Ishikawa (cell line): ENCODE measurements at regions not wholly inside any gene's neighbourhood (a gene's known extent, or its start where the extent isn't known, plus 50 kb on each side); places are given as distances from the start of the nearest gene placed in this dataset.

Experiments used
- CEBPB ChIP-seq: IDR thresholded peaks from 2 replicates; pipeline ENCODE4 v1.6.1; 2012
- CREB1 ChIP-seq: IDR thresholded peaks from 2 replicates; pipeline ENCODE4 v1.6.1; 2012; ENCODE audit warnings: low read depth
- EGR1 ChIP-seq: IDR thresholded peaks from 2 replicates; pipeline ENCODE4 v1.6.1; 2012
- EP300 ChIP-seq: IDR thresholded peaks from 2 replicates; pipeline ENCODE4 v1.6.1; 2012; ENCODE audit warnings: borderline replicate concordance
- FOXM1 ChIP-seq: IDR thresholded peaks from 2 replicates; pipeline ENCODE4 v1.6.1; 2012; ENCODE audit warnings: low read depth, borderline replicate concordance
- MAX ChIP-seq: IDR thresholded peaks from 2 replicates; pipeline ENCODE4 v1.6.1; 2012
- NFIC ChIP-seq: IDR thresholded peaks from 2 replicates; pipeline ENCODE4 v1.6.1; 2012
- RAD21 ChIP-seq: IDR thresholded peaks from 2 replicates; pipeline ENCODE4 v1.6.1; 2012; ENCODE audit warnings: low read depth
- REST ChIP-seq: IDR thresholded peaks from 2 replicates; pipeline ENCODE4 v1.6.1; 2012; ENCODE audit warnings: low read depth, mild to moderate bottlenecking
- TAF1 ChIP-seq: IDR thresholded peaks from 2 replicates; pipeline ENCODE4 v1.6.1; 2012; ENCODE audit warnings: low read depth, mild to moderate bottlenecking
- TCF12 ChIP-seq: IDR thresholded peaks from 2 replicates; pipeline ENCODE4 v1.6.1; 2012; ENCODE audit warnings: low read depth
- TEAD4 ChIP-seq: IDR thresholded peaks from 2 replicates; pipeline ENCODE4 v1.6.1; 2012
- USF1 ChIP-seq: IDR thresholded peaks from 2 replicates; pipeline ENCODE4 v1.6.1; 2012
- YY1 ChIP-seq: IDR thresholded peaks from 2 replicates; pipeline ENCODE4 v1.6.1; 2012; ENCODE audit warnings: low read depth
- ZBTB7A ChIP-seq: IDR thresholded peaks from 2 replicates; pipeline ENCODE4 v1.6.1; 2012; ENCODE audit warnings: low read depth

GRCh38 chr4:19842471-19842870 lies 409.2 kb upstream of the SLIT2 start:
- no peak for TF ChIP-seq CEBPB
- no peak for TF ChIP-seq YY1
- TF ChIP-seq RAD21: no peak
- TF ChIP-seq CREB1: no peak
- TF ChIP-seq USF1: no peak
- TF ChIP-seq EGR1: no peak
- TF ChIP-seq TCF12: no peak
- TF ChIP-seq ZBTB7A: no peak
- no peak for TF ChIP-seq TEAD4
- TF ChIP-seq FOXM1: no peak
- no peak for TF ChIP-seq NFIC
- TF ChIP-seq REST: no peak
- TF ChIP-seq TAF1: no peak
- TF ChIP-seq MAX: no peak
- no peak for TF ChIP-seq EP300

- TF ChIP-seq CEBPB (no peak), TCF12 (no peak), CREB1 (no peak), ZBTB7A (no peak), FOXM1 (no peak), MAX (no peak), EGR1 (no peak), YY1 (no peak), USF1 (no peak), RAD21 (no peak), NFIC (no peak)
Observed at GRCh38 chr4:19838858-19839257, 412.8 kb upstream of the SLIT2 start.

GRCh38 chr4:19835429-19835828 lies 416.3 kb upstream of the SLIT2 start:
- TF ChIP-seq NFIC (no peak), RAD21 (no peak), CREB1 (no peak), CEBPB (no peak), FOXM1 (no peak), TAF1 (no peak), REST (no peak), TCF12 (no peak), MAX (no peak), ZBTB7A (no peak), YY1 (no peak), EP300 (no peak)

- TF ChIP-seq ZBTB7A (no peak), TAF1 (no peak), NFIC (no peak), CEBPB (no peak), RAD21 (no peak), FOXM1 (no peak), MAX (no peak), EGR1 (no peak), EP300 (no peak), TCF12 (no peak), USF1 (no peak), CREB1 (no peak), TEAD4 (no peak), YY1 (no peak), REST (no peak)
Observed at GRCh38 chr4:19832411-19832810, 419.3 kb upstream of the SLIT2 start.
